ENCODE measurements at regions not wholly inside any gene's neighbourhood (a gene's known extent, or its start where the extent isn't known, plus 50 kb on each side); places are given as distances from the start of the nearest gene placed in this dataset.

GRCh38 chr9:82271106-82271561 is 282.6 kb downstream of the SPATA31D1 start:
- TF ChIP-seq TAF1 (IDR thresholded peaks at IDR 0.05; ENCODE audit: borderline replicate concordance, insufficient read depth, low read length) (no peak), POLR2AphosphoS5 (IDR thresholded peaks at IDR 0.05; ENCODE audit: low read depth, low read length) (no peak), SIN3A (IDR thresholded peaks at IDR 0.05; ENCODE audit: borderline replicate concordance, insufficient read depth, low read length) (no peak), FOXP2 (optimal IDR thresholded peaks at IDR 0.05; ENCODE audit: borderline replicate concordance, extremely low read depth, extremely low read length, insufficient read depth) (no peak), REST (IDR thresholded peaks at IDR 0.05; ENCODE audit: insufficient read depth in 1 of 2, low read depth in 2 of 2, low read length in 2 of 2) (no peak)

DNA sequence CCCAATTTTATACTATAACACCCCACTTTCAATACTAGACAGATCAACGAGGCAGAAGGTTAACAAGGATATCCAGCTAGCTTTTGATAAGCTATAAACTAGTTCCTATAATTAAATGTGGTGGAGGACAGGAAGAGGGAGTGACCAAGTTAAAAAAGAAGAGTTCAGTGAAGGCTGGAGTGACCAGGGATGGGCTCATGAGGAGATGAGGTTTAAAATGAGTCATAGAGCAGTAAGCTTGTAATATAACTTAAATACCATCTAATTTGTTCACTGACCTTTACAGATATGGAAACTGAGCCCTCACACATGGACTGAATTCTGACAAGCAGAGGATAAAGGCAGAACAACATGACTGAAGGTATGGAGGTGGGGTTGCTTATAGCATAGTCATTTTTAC is 284.5 kb downstream of the SPATA31D1 start:
- TF ChIP-seq TAF1 (IDR thresholded peaks at IDR 0.05; ENCODE audit: borderline replicate concordance, insufficient read depth, low read length) = no peak
- no peak for TF ChIP-seq FOXP2 (optimal IDR thresholded peaks at IDR 0.05; ENCODE audit: borderline replicate concordance, extremely low read depth, extremely low read length, insufficient read depth)
- no peak for TF ChIP-seq REST (IDR thresholded peaks at IDR 0.05; ENCODE audit: insufficient read depth in 1 of 2, low read depth in 2 of 2, low read length in 2 of 2)
- no peak for TF ChIP-seq SIN3A (IDR thresholded peaks at IDR 0.05; ENCODE audit: borderline replicate concordance, insufficient read depth, low read length)
- no peak for TF ChIP-seq POLR2AphosphoS5 (IDR thresholded peaks at IDR 0.05; ENCODE audit: low read depth, low read length)

GRCh38 chr9:82275258-82275927 is 286.8 kb downstream of the SPATA31D1 start:
- TF ChIP-seq SIN3A (IDR thresholded peaks at IDR 0.05; ENCODE audit: borderline replicate concordance, insufficient read depth, low read length) (no peak), POLR2AphosphoS5 (IDR thresholded peaks at IDR 0.05; ENCODE audit: low read depth, low read length) (no peak)

GRCh38 chr9:82281066-82281465 is 292.5 kb downstream of the SPATA31D1 start:
- TF ChIP-seq SIN3A (IDR thresholded peaks at IDR 0.05; ENCODE audit: borderline replicate concordance, insufficient read depth, low read length) (no peak), REST (IDR thresholded peaks at IDR 0.05; ENCODE audit: insufficient read depth in 1 of 2, low read depth in 2 of 2, low read length in 2 of 2) (no peak), TAF1 (IDR thresholded peaks at IDR 0.05; ENCODE audit: borderline replicate concordance, insufficient read depth, low read length) (no peak), POLR2AphosphoS5 (IDR thresholded peaks at IDR 0.05; ENCODE audit: low read depth, low read length) (no peak), FOXP2 (optimal IDR thresholded peaks at IDR 0.05; ENCODE audit: borderline replicate concordance, extremely low read depth, extremely low read length, insufficient read depth) (no peak)

DNA sequence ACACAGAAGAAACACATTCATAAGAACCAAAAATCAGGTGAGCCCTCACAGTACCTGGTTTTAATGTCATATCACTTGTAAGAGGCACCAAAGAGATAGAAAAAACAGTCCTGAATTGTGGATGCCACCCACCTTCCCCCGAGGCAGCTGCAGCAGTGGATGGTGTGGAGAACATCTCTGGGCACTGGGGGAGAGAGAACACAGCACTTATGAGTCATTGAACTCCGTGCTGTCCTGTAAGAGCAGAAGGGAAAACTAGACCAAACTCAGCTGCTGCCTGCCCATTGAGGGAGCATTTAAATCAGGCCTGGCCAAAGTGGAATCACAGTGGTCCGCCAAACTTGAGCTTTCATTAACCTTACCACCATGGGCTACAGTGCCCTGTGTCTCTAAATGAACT is 296.2 kb downstream of the SPATA31D1 start:
- TF ChIP-seq SIN3A (IDR thresholded peaks at IDR 0.05; ENCODE audit: borderline replicate concordance, insufficient read depth, low read length) (no peak), POLR2AphosphoS5 (IDR thresholded peaks at IDR 0.05; ENCODE audit: low read depth, low read length) (no peak), TAF1 (IDR thresholded peaks at IDR 0.05; ENCODE audit: borderline replicate concordance, insufficient read depth, low read length) (no peak), FOXP2 (optimal IDR thresholded peaks at IDR 0.05; ENCODE audit: borderline replicate concordance, extremely low read depth, extremely low read length, insufficient read depth) (no peak), REST (IDR thresholded peaks at IDR 0.05; ENCODE audit: insufficient read depth in 1 of 2, low read depth in 2 of 2, low read length in 2 of 2) (no peak)

Measured in PFSK-1 (cell line).